ENCODE measurements at regions not wholly inside any gene's neighbourhood (a gene's known extent, or its start where the extent isn't known, plus 50 kb on each side); places are given as distances from the start of the nearest gene placed in this dataset.

DNA sequence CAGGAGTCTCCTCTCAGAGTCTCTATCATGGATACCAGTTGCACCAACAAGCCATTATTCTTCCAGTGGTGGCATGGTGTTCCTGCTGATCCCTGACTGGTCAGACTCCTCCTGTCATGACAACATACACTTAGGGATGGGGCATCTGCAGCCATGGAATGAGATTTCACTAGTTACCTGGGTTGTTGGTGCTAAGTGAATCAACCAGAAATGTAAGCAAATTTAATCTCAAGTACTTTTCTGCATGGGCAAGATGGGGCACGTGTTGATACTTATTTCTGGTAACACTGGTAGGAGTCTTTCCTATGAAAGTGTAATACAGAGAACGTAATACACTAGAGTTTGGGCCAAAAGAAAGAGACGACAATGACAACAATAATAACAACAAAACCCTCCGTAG, 211.5 kb upstream of the FOXN3 start:
- no peak overlapping the region for H3K27ac ChIP-seq (ENCODE audit: low read depth, low read length, poor library complexity, severe bottlenecking)
- H3K79me2 ChIP-seq (ENCODE audit: insufficient read depth, low read length): no peaks in the 10 kb centered on the region
- no peaks in the 10 kb centered on the region for H4K20me1 ChIP-seq (ENCODE audit: insufficient read depth, low read length)
- no peak overlapping the region for H3K4me2 ChIP-seq (ENCODE audit: low read length)
- H3K9me2 ChIP-seq (ENCODE audit: low read depth, low read length): no peaks in the 10 kb centered on the region
- TF ChIP-seq EZH2 (IDR thresholded peaks at IDR 0.05; ENCODE audit: borderline replicate concordance, low read length): no peak
- no peak overlapping the region for H2AFZ ChIP-seq (ENCODE audit: low read length)
- H3F3A ChIP-seq (ENCODE audit: insufficient read depth, low read length): no peaks in the 10 kb centered on the region
- H3K9ac ChIP-seq (ENCODE audit: low read length): no peak overlapping the region
- no peaks in the 10 kb centered on the region for H3K4me1 ChIP-seq (ENCODE audit: insufficient read depth, low read length, severe bottlenecking)
- no peak overlapping the region for H3K4me3 ChIP-seq (ENCODE audit: low read depth, low read length, poor library complexity, severe bottlenecking)
- H3K9me3 ChIP-seq (ENCODE audit: low read length): 0 out of 2 replicates have a peak, but pooled peaks cover 5% of the 10 kb centered on the region
- H3K27me3 ChIP-seq (ENCODE audit: insufficient read depth, low read length): no peaks in the 10 kb centered on the region; the same call in 1 of the 2 replicates
- no peaks in the 10 kb centered on the region; the same call in 1 of the 2 replicates for H3K36me3 ChIP-seq (ENCODE audit: insufficient read depth, low read length)

- no peaks in the 10 kb centered on the region for H4K20me1 ChIP-seq (ENCODE audit: insufficient read depth, low read length)
- H3K4me3 ChIP-seq (ENCODE audit: low read depth, low read length, poor library complexity, severe bottlenecking): no peak overlapping the region
- no peaks in the 10 kb centered on the region for H3K4me1 ChIP-seq (ENCODE audit: insufficient read depth, low read length, severe bottlenecking)
- H3K9ac ChIP-seq (ENCODE audit: low read length): no peak overlapping the region
- TF ChIP-seq, protein P1, sequence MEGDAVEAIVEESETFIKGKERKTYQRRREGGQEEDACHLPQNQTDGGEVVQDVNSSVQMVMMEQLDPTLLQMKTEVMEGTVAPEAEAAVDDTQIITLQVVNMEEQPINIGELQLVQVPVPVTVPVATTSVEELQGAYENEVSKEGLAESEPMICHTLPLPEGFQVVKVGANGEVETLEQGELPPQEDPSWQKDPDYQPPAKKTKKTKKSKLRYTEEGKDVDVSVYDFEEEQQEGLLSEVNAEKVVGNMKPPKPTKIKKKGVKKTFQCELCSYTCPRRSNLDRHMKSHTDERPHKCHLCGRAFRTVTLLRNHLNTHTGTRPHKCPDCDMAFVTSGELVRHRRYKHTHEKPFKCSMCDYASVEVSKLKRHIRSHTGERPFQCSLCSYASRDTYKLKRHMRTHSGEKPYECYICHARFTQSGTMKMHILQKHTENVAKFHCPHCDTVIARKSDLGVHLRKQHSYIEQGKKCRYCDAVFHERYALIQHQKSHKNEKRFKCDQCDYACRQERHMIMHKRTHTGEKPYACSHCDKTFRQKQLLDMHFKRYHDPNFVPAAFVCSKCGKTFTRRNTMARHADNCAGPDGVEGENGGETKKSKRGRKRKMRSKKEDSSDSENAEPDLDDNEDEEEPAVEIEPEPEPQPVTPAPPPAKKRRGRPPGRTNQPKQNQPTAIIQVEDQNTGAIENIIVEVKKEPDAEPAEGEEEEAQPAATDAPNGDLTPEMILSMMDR (IDR thresholded peaks at IDR 0.05; ENCODE audit: low read length): no peak
- TF ChIP-seq EZH2 (IDR thresholded peaks at IDR 0.05; ENCODE audit: borderline replicate concordance, low read length): no peak
- H3K79me2 ChIP-seq (ENCODE audit: insufficient read depth, low read length): no peaks in the 10 kb centered on the region
- H3K9me3 ChIP-seq (ENCODE audit: low read length): 0 out of 2 replicates have a peak, but pooled peaks cover 5% of the 10 kb centered on the region
- no peaks in the 10 kb centered on the region for H3K9me2 ChIP-seq (ENCODE audit: low read depth, low read length)
- no peak overlapping the region for H3K27ac ChIP-seq (ENCODE audit: low read depth, low read length, poor library complexity, severe bottlenecking)
- H3K27me3 ChIP-seq (ENCODE audit: insufficient read depth, low read length): no peaks in the 10 kb centered on the region; the same call in 1 of the 2 replicates
- no peak overlapping the region for H2AFZ ChIP-seq (ENCODE audit: low read length)
- H3F3A ChIP-seq (ENCODE audit: insufficient read depth, low read length): no peaks in the 10 kb centered on the region
- H3K4me2 ChIP-seq (ENCODE audit: low read length): no peak overlapping the region
- no peaks in the 10 kb centered on the region; the same call in 1 of the 2 replicates for H3K36me3 ChIP-seq (ENCODE audit: insufficient read depth, low read length)
Measured at GRCh38 chr14:89626233-89626806, 209.3 kb upstream of the FOXN3 start.

- Histone ChIP-seq H3K27ac (ENCODE audit: low read depth, low read length, poor library complexity, severe bottlenecking) (no peak overlapping the region), H4K20me1 (ENCODE audit: insufficient read depth, low read length) (no peaks in the 10 kb centered on the region), H3K4me1 (ENCODE audit: insufficient read depth, low read length, severe bottlenecking) (no peaks in the 10 kb centered on the region), H3F3A (ENCODE audit: insufficient read depth, low read length) (no peaks in the 10 kb centered on the region), H3K9me3 (ENCODE audit: low read length) (0 out of 2 replicates have a peak, but pooled peaks cover 5% of the 10 kb centered on the region), H3K4me2 (ENCODE audit: low read length) (no peak overlapping the region), H3K27me3 (ENCODE audit: insufficient read depth, low read length) (peaks cover under 1% of the 10 kb centered on the region; the same call in 1 of the 2 replicates), H2AFZ (ENCODE audit: low read length) (no peak overlapping the region), H3K9me2 (ENCODE audit: low read depth, low read length) (no peaks in the 10 kb centered on the region), H3K9ac (ENCODE audit: low read length) (no peak overlapping the region), H3K79me2 (ENCODE audit: insufficient read depth, low read length) (no peaks in the 10 kb centered on the region), H3K4me3 (ENCODE audit: low read depth, low read length, poor library complexity, severe bottlenecking) (no peak overlapping the region), H3K36me3 (ENCODE audit: insufficient read depth, low read length) (no peaks in the 10 kb centered on the region; the same call in 1 of the 2 replicates)
- TF ChIP-seq, protein P1 (IDR thresholded peaks at IDR 0.05; ENCODE audit: low read length): no peak
Measured at GRCh38 chr14:89625731-89626232, 208.7 kb upstream of the FOXN3 start.

Data from OCI-LY1 (cell line).